GM19023 (cell line): ENCODE measurements at regions not wholly inside any gene's neighbourhood (a gene's known extent, or its start where the extent isn't known, plus 50 kb on each side); places are given as distances from the start of the nearest gene placed in this dataset.
"Not testable (repeated sequence)": the region's sequence is repeated elsewhere in the genome, so short reads cannot be mapped to it uniquely, and the experiment has no call there.

Source experiments
- ATAC-seq: cut with Tn5 transposase; IDR thresholded peaks from one replicate; pipeline ENCODE4 v1.9.1; 2021; ENCODE audit warnings: mild to moderate bottlenecking, moderate library complexity; ENCODE audit not compliant: unreplicated experiment

DNA sequence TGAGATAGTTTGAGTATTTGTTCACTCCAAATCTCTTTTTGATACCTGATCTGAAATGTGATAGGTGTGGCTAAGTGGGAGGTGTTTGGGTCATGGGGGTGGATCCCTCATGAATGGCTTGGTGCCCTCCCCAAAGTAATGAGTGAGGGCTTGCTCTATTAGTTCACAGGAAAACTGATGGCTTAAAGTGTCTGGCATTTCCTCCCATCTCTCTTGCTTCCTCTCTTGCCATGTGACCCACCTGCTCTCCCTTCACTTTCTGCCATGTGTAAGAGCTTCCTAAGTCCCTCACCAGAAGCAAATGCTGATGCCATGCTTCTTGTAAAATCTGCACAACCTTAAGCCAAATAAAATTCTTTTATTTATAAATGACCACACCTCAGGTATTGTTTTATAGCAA lies 61.1 kb downstream of the MAD2L1 start:
- ATAC-seq = no peak

DNA sequence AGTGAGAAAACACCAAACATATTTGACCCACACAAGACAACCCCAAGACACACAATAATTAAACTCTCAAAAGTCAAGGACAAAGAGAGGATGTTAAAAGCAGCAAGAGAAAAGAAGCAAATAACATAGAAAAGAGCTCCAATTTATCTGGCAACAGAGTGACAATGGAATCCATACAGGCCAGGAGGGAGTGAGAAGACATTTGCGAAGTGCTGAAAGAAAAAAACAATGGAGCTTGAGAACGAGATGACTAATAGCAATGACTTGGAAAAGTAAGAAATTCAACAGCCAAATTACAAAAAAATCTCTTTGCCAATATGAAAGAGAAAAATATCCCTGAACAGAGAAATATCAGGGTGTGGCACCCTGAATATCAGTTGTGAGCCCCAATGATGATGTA lies 61.6 kb downstream of the MAD2L1 start:
- no peak for ATAC-seq

DNA sequence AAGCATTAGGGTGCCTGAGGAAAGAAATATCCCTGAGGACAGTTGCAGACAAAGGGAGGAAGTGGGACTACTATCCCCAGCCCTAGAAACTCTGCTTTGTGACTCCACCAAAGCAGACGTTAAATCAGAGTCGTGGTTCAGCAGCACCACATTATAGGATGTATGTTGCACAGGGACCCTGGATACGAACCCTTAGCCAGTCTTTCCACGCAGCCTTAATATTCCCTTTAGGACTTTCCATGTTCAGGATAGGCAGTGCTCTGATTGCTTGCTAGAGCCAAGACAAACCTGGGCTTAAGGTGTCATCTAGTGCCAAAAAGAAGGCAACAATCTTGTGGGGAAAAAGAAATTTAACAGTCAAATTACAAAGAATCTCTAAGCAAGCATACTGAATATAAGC lies 62.6 kb downstream of the MAD2L1 start:
- no peak for ATAC-seq

DNA sequence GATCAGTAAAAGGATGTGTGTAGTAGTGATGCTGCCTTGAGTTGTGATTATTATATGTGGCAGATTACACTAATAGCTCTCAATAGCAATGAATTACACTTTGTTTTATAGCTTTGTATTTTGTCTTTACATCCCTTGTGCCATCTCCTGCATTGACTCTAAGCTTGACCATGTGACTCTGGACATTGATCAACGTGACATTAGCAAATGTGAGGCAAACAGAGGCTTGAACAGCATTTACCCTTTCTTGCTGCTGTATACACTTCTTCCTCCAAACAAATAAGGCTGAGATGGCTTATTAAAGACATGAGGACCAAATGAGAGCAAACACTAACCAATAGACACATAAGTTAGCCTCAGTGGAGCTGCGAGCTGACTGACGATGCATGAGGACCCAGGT lies 63.5 kb downstream of the MAD2L1 start:
- ATAC-seq = no peak

DNA sequence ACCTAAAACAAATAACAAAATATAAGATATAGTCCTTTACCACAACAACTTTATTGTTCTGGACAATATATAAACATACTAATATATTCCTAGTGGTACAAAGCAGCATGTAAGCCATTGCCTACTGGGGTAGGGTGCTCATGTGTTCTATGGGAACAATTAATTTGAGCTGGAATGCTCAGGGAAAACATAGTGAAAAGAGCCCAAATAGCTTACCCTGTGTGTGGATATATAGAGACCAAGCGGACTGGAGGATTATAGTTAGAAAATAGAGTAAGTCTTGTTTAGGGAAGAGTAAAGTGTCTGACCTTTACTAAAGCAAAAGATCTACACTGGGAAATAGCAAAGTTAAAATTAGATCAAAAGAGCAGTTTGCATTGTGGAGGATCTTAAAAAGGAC lies 64.8 kb downstream of the MAD2L1 start:
- ATAC-seq = no peak

DNA sequence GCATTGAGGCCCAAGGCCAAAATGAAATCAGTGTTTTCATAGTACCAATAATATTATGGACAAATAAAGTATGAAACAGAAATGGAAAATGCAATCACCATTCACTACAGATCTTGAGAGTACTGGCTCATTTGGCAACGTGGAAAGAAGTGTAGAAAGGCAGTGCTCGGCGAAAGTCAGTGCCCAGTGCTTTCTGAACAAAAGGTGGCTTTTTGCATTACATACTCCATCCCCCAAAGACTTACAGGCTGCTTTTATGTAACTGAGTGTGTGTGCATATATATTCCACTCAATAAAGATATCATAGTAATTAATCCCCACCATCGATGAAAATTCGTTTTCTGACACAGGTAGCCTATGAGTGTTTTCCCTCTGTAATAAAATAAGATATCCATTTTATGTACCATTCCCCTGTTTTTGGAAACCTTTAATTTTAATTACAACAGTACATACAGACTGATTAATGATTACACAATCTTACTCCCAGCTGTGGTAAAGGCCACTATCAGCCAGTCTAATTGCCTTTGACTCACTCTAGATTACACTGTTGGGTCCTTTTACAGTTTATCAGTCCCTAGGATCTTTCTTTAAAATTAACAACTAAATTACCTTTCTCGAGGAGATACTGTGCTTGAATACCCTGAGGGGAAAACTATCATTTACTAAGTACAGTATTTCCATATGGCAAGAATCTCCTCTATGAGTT lies 65.9 kb downstream of the MAD2L1 start:
- no peak for ATAC-seq

DNA sequence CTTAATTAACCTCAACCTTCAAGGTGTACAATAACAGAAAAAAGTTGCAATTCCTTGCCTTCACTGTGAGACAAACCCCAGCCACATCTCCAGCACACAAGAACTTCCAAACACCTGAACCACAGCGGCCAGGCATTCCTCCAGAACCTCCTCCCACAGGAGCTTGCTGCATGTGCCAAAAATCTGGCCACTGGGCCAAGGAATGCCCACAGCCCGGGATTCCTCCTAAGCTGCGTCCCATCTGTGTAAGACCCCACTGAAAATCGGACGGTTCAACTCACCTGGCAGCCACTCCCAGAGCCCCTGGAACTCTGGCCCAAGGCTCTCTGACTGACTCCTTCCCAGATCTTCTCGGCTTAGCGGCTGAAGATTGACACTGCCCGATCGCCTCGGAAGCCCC lies 70.6 kb downstream of the MAD2L1 start:
- ATAC-seq = not testable (repeated sequence)

DNA sequence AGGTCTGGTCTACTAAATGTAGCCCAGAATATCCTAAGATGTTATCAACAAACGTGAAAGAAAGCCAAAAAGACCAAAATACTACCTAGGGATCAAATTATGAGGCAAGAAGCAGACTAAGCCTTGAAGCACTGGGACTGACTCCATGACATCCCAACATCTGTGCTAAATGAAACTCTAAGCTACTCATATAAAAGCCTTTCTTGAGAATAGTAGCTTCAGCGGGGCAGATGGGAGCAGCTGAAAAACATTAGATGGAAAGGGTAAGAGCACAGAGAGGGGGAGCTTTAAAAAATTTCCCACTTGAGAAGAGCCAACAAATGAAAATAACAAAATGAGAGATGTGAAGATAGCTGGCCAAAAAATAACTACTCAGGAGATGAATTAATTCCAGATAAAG lies 81.7 kb downstream of the MAD2L1 start:
- ATAC-seq = no peak

DNA sequence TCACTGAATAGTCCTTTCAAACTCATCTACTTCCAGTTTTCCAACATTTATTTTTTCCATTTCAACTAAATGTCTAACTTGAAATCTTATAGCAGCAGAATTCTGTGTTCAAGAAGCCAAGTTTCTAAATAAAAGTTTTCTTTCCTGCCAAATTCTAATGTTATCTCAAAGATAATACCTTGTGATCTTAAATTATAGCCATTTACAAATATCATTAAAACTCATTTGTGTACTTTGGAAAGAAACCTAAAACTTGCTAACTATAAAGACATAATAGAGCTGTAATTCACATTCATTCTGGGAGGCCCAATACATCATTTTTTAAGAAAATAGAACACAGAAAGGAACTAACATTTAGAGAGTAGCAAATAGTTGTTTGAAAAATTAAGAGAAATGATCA lies 83.9 kb downstream of the MAD2L1 start:
- no peak for ATAC-seq

DNA sequence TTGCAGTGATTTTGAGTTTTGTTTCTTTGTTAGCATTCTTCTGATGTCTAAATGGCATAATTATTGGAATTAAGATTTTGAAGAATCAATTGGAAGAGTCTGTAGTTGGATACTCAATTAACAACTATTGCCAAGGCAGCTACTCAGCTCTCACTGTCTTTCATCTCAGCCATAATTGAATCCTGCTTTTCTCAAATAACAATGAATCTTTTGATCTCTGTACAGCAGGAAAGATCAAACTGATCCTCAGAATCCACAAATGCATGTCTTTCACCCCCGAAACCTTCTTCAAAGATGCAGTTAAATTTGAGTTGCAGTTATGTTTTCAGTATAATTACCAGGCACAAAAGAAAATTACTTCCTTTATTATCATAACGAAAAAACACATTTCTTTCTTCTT lies 86.2 kb downstream of the MAD2L1 start:
- no peak for ATAC-seq

DNA sequence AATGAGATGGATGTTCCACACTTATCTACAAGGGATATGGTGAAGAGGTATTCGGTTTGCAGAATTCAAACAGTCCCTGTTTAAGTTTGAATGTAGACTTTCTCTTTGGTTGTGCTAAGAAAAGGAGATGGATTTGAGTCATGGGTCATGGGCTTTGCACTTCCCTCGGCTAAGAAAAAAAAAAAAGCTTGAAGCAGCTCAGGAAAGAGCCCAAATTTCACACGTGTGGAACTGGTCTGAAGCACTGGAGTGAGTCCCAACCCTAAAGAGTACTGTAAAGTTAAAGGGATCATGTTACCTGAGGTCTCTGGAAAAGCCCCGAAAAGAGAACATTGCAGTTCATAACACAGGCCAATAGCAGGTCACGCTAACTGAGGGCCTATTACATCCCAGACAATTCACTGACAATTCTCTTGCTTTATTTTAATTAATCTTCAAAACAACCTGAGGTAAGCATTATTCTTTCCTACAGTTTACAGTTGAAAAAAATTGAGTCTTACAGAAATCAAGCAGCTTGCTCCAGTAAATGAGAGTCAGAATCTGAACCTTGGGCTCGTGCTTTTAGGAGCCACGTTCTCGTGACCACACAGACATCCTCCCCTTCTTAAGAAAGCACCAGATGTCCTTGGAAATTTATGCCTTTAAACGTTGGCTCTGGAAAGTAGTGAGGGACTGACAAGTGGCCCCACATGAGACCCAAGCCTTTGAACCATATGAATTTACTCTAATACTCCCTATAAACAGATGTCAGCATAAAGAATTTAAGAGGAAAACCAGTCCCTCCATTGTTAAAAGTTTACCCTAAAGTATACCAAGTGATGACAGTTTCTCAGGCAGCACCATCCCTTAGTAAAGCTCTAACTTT lies 89.3 kb downstream of the MAD2L1 start:
- no peak for ATAC-seq

DNA sequence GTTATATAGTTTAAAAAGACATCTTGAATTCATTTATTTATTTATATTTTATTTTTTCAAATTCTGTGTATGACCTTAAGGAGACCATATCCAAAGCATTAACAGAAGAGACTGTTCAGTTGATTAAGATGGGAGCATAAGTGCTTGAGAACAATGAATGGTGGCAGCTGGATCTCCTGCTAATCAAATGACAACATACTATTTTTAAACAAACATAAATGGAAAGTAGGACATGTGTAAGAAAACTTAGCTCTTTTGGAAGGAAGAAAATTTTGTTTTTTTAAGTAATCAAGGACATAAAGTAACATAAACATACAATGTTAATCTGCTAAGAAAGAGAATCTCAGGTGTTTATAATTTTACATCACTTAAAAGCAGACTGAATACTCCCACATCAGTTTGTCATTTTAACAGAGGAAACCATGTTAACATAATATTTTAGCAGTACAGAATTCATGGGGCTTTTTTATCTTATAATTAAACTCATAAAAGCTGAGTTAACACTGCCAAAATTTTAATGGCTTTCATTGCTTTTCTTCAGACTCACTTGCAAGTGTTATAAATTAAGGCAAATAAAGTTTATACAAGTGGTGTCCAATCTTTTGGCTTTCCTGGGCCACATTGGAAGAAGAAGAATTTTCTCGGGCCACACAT lies 95.1 kb downstream of the MAD2L1 start:
- ATAC-seq = no peak

DNA sequence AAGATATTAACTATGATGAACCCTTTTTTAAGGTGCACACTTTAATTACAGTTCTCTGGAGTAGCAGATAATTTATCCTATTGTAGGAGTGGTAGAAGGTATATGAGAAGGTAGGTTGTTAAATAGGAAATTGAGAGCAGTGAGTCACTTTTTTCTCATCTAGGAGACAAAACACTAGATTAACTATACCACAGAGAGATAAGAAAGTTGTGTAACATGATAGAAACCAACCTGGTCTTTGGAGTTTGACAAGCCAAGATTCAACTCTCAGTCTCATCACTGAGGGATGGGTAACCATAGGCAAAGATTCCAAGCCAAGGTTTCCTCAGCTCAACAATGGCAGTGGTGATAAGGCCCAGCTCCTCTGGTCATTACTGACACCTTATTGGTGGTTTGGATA lies 104.0 kb downstream of the MAD2L1 start:
- no peak for ATAC-seq

DNA sequence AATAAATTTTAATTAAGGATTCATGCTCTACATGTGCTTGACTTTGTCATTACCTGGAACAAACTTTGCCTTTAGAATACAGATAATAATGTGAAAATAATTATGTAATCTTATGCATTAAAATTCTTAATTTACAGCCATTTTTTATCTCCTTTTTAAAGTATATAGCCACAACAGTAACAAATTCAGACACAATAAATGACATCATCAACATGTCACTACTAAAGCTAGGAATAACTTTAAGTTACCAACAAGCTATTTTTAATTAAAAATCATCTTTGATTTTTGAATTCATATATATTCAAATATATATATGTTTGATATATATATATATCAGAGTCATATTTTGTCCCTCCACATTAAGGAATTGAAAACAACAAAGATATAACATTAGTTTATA lies 107.7 kb downstream of the MAD2L1 start:
- no peak for ATAC-seq

DNA sequence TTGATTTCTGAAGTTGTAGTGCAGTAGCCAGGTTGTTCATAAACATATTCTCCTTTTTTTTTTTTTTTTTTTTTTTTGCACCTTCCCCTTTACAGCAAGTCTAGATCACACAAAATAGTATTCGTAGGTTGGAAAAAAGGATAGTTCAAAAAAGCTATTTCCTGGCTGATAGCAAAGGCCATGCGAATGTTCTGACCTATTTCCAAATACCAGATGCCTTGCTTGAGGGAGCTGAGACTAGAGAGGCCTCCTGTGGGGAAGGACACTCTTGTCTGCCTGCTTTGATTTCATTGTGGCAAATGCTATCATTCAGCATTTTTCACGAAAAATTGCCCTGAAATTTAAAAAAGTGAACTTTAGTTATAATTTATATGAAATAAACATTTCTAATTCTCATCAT lies 111.4 kb downstream of the MAD2L1 start:
- ATAC-seq = no peak

DNA sequence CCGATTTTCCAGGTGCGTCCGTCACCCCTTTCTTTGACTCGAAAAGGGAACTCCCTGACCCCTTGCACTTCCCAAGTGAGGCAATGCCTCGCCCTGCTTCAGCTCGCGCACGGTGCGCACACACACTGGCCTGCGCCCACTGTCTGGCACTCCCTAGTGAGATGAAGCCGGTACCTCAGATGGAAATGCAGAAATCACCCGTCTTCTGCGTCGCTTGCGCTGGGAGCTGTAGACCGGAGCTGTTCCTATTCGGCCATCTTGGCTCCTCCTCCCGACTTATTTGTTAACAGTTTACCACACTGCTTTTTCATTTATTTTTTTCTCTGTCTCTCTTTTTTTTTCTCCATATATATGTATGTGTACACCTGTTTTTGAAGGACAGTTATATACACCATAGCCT lies 112.2 kb downstream of the MAD2L1 start:
- ATAC-seq = not testable (repeated sequence)

DNA sequence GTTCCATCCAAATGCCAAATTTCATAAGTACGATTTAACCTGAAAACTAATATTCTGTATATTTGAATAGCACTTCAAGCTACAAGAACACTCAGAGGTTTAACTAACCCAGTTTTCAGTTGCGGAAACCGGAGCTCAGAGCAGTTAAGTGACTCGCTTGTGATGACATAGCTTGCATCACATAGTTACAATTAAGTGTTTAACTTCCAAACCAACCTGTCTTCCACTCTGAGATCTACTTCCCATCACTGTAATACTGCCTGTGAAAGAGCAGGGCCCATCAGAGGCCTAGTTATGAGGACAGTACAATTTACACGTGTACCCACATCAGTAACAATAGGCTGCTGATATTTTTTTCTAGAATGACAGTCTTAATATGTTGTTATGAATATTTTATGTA lies 120.3 kb downstream of the MAD2L1 start:
- ATAC-seq = no peak

DNA sequence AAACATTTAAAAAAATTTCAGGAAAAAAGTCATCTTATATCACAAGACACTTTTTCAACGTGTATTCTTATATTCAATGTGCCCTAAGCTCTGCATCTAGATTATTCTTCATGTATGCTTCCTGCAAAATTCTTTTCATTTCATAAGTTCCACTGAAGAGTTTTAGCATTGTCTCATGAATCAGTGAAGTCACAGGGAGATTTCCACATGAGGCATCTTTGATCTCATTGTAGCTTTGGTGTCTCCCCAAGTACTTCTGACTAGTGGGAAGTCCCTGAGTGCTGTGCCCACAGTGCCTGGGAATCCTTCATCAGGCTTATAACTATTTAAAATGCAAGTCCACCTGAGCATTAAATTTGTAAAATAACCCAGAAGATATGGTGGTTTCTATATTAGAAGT lies 123.8 kb downstream of the MAD2L1 start:
- no peak for ATAC-seq

DNA sequence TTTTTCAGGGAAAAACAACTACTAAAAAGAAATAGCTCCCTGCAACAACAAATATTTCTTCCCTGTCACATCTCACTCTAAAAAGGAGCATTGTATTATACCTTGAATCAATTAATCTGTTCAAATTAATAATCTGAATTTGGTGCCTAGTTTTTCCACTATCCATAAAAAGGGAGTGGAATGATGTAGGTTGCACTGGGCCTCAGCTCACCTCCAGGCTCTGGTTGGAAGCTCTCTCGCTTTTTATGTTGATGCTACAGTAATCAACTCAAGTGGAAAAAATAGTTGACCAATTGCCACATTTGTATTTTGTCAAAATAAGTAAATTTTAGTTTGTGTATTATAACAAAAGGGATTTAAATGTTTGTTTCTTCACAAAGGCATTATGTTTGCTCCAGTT lies 126.1 kb downstream of the MAD2L1 start:
- no peak for ATAC-seq

DNA sequence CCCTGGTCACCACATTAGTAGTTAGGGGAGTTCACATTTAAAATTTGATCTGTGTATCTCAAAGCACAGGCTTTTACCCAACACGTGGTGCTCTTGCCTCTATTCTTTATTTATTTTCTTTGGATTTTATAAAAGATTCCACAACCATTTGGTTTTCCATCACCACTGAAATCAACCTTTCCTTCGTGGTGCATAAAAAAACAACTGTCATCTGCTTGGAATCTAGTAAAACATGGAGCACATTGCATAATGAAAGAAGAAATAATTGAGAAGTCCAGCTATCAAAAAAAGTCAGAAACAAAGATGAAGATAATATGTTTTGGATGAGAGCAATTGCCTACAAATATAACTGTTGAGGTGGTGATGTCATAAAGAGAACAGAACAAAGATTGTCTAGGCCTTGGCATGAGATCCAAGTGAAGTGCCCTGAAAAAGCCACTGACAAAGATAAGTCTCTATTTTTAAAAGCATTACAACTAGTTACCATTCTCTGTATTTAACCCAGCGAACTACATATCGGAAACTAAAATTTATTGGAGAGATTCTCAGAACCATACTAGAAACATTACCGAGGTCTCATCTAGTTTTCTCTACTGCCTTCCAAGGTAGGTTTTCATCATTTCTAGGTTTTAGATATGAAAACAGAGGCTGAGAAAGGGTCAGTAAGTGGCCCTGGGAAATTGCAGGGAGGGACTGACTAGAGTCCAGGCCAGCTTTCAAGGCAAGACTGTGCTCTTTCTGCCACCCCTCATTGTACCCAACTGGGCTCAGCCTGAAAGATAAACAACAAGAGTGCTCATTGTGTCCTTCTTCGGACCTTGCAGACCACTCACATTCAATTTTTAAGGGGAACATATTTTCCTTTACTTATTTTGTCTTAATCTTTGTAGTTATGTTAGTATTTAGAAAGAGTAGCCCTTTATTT lies 127.3 kb downstream of the MAD2L1 start:
- ATAC-seq = no peak

DNA sequence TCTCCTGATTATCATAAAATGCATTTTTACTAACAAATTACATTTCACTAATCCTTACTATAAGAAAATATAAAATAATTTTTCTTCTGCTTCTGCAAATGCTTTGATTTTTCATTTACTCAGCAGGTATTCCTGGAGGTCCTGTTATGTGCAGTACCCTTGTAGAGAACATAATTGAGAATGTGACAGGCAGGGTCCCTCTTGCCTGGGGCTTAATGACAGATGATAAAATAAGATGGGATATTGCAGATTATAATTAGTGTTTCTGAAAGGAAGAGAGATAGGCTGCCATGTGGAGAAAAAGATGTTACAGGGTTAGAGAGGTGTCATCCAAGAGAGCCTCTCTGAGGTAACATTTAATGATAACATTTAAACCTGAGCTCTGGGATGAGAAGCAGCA lies 128.9 kb downstream of the MAD2L1 start:
- ATAC-seq = no peak
